ENCODE measurements at regions not wholly inside any gene's neighbourhood (a gene's known extent, or its start where the extent isn't known, plus 50 kb on each side); places are given as distances from the start of the nearest gene placed in this dataset.
"Not testable (repeated sequence)": the region's sequence is repeated elsewhere in the genome, so short reads cannot be mapped to it uniquely, and the experiment has no call there.

- no peak overlapping the region for H3K4me3 ChIP-seq (ENCODE audit: control insufficient read depth, low read depth, low read length)
- TF ChIP-seq CTCF (conservative IDR thresholded peaks at IDR 0.05; ENCODE audit: control insufficient read depth, insufficient read depth, low read depth, low read length): no peak
- no peak for DNase-seq (ENCODE audit: low read depth)
These were observed 487.1 kb downstream of the KCNT2 start for GRCh38 chr1:196121181-196121580.

GRCh38 chr1:196115646-196116045 is 492.6 kb downstream of the KCNT2 start:
- peak; percentile 52 for DNase-seq (ENCODE audit: low read depth)
- no peak overlapping the region for H3K4me3 ChIP-seq (ENCODE audit: control insufficient read depth, low read depth, low read length)
- TF ChIP-seq CTCF (conservative IDR thresholded peaks at IDR 0.05; ENCODE audit: control insufficient read depth, insufficient read depth, low read depth, low read length): no peak

GRCh38 chr1:196114193-196114592 is 494.0 kb downstream of the KCNT2 start:
- no peak for TF ChIP-seq CTCF (conservative IDR thresholded peaks at IDR 0.05; ENCODE audit: control insufficient read depth, insufficient read depth, low read depth, low read length)
- no peak overlapping the region for H3K4me3 ChIP-seq (ENCODE audit: control insufficient read depth, low read depth, low read length)
- DNase-seq (ENCODE audit: low read depth): peak; percentile 13

GRCh38 chr1:196108990-196109389 is 499.2 kb downstream of the KCNT2 start:
- DNase-seq (ENCODE audit: low read depth); H3K4me3 ChIP-seq (ENCODE audit: control insufficient read depth, low read depth, low read length): not testable (repeated sequence)

GRCh38 chr1:196105901-196106300 is 502.3 kb downstream of the KCNT2 start:
- H3K4me3 ChIP-seq (ENCODE audit: control insufficient read depth, low read depth, low read length): no peak overlapping the region
- no peak for TF ChIP-seq CTCF (conservative IDR thresholded peaks at IDR 0.05; ENCODE audit: control insufficient read depth, insufficient read depth, low read depth, low read length)
- DNase-seq (ENCODE audit: low read depth): no peak

GRCh38 chr1:196102826-196103225 is 505.4 kb downstream of the KCNT2 start:
- TF ChIP-seq CTCF (conservative IDR thresholded peaks at IDR 0.05; ENCODE audit: control insufficient read depth, insufficient read depth, low read depth, low read length): no peak
- no peak for DNase-seq (ENCODE audit: low read depth)
- no peak overlapping the region for H3K4me3 ChIP-seq (ENCODE audit: control insufficient read depth, low read depth, low read length)

GRCh38 chr1:196098000-196098399 is 510.2 kb downstream of the KCNT2 start:
- no peak for TF ChIP-seq CTCF (conservative IDR thresholded peaks at IDR 0.05; ENCODE audit: control insufficient read depth, insufficient read depth, low read depth, low read length)
- DNase-seq (ENCODE audit: low read depth): no peak
- H3K4me3 ChIP-seq (ENCODE audit: control insufficient read depth, low read depth, low read length): no peak overlapping the region
